RWPE1 (cell line): ENCODE measurements at regions not wholly inside any gene's neighbourhood (a gene's known extent, or its start where the extent isn't known, plus 50 kb on each side); places are given as distances from the start of the nearest gene placed in this dataset.

Source experiments
- CTCF ChIA-PET: fragments of 350-600 bp; sonication (Branson Sonifier 250); formaldehyde crosslinking; extraction: SDS; loops from one replicate; lab custom pipeline; 2021; lab: Yijun Ruan, JAX
- POLR2A ChIA-PET: fragments of 400-600 bp; formaldehyde crosslinking; extraction: SDS; loops from one replicate; lab custom pipeline; 2020; ENCODE audit warnings: antibody characterized with exemption; ENCODE audit not compliant: low non-redundant PET; lab: Yijun Ruan, JAX
- DNase-seq: peaks from one replicate; pipeline ENCODE4 v3.0.0; 2012; ENCODE audit warnings: low spot score
- H3K27ac ChIP-seq: fragments of 450-650 bp; 2 replicates; pipeline ENCODE4 v1.5.1; 2017
- TF ChIP-seq, protein P1 (sequence below): fragments of 450-650 bp; conservative IDR thresholded peaks from 2 replicates; pipeline ENCODE4 v1.5.1; 2017; ENCODE audit warnings: low read depth, mild to moderate bottlenecking

DNA sequence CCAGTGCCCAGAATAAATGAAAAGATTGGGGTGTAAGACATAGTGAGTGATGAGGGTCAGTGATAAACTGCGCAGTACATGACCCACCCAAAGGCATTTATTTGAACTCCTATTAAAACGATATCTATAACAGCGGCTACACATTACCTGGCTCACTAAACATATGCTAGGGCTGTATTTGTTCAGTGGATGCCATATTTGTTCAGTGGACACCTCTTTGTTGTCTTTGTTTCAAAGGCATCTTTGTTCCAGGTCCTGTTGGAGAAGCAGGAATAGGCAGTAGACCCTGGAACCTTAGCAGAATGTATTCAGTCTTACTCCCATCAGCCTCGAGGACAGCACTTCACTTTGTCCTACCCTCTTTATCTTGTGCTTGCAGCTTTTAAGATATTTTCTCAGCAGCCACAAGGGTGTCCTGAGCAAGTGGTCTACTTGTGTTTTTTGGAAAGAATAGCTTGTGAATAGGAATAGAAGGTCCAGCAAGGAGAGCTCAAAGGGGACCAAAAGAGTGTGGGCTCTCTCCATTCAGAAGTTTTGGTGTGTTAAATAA lies 650.8 kb upstream of the FANCL start:
- no peak for DNase-seq
- TF ChIP-seq, protein P1, sequence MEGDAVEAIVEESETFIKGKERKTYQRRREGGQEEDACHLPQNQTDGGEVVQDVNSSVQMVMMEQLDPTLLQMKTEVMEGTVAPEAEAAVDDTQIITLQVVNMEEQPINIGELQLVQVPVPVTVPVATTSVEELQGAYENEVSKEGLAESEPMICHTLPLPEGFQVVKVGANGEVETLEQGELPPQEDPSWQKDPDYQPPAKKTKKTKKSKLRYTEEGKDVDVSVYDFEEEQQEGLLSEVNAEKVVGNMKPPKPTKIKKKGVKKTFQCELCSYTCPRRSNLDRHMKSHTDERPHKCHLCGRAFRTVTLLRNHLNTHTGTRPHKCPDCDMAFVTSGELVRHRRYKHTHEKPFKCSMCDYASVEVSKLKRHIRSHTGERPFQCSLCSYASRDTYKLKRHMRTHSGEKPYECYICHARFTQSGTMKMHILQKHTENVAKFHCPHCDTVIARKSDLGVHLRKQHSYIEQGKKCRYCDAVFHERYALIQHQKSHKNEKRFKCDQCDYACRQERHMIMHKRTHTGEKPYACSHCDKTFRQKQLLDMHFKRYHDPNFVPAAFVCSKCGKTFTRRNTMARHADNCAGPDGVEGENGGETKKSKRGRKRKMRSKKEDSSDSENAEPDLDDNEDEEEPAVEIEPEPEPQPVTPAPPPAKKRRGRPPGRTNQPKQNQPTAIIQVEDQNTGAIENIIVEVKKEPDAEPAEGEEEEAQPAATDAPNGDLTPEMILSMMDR: no peak
- ChIA-PET POLR2A (no interaction called here), CTCF (no interaction called here)
- H3K27ac ChIP-seq: no peak overlapping the region

DNA sequence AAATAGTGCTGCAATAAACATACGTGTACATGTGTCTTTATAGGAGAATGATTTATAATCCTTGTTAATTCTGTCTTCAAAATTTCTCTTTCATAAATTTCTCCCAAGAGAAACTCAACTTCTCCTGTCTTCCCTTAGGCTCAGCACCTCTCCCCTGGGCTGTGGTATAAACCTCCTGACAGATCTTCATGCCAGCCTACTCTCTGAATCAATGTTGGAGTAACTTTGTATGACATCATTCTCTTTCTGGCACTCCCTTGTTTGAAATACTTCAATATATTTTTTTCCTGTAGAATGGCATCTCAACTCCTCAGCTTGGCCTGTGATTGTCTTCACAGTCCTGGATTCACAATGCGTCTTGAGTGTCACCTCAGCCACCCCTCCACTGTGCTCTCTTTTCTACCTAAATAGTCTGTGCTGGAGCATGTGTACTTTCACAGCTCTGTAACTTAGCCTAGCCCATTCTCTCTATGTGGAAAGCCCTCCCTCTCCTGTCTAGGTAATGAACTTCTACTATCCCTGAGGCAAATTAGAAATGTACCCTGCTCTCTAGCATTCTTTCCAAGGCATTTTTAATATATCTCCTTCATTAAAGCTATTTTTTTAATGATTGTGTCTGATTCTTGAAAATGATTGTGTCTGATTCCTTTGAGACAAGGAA lies 649.9 kb upstream of the FANCL start:
- ChIA-PET CTCF (no interaction called here), POLR2A (no interaction called here)
- DNase-seq: no peak
- H3K27ac ChIP-seq: no peak overlapping the region
- TF ChIP-seq, protein P1: no peak

DNA sequence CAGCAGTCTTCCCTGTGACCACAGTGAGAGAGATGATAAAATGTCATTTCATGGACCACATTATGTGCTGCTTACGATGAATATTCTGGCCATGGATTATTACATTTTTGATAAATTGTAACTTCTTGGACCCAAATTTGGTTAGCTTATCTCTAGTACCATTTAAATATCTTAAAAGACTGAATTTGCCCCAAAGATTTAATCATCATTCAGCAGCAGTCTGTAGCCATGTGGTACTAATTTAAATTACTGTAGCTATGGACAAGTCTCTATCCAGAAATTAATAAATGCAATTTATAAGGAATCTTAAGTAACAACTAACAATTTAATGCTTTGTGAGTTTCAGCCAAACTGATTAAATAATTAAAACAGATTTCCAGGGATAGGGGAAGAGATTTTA lies 644.9 kb upstream of the FANCL start:
- no peak overlapping the region for H3K27ac ChIP-seq
- POLR2A ChIA-PET: no interaction called here
- CTCF ChIA-PET: no interaction called here
- TF ChIP-seq, protein P1: no peak
- DNase-seq: no peak

DNA sequence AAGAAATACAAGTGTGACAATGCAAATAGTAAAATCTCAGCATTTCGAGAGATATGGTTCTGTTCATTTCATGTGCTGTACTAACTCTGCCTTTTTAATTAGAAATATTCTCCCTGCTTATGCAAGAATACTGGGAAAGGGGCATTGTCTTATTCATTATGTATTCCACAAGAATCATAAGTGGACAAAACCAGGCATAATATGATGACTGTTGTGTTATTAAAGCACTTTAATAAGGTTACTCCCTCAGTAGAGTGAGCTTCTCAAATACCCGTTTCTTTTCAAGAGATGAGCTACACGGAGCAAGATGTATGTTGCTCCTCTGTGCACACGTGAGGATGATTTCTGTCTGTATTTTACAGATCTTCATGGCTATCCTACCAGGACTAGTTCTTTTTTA lies 638.7 kb upstream of the FANCL start:
- TF ChIP-seq, protein P1: no peak
- CTCF ChIA-PET: no interaction called here
- POLR2A ChIA-PET: no interaction called here
- DNase-seq: no peak
- H3K27ac ChIP-seq: no peak overlapping the region

DNA sequence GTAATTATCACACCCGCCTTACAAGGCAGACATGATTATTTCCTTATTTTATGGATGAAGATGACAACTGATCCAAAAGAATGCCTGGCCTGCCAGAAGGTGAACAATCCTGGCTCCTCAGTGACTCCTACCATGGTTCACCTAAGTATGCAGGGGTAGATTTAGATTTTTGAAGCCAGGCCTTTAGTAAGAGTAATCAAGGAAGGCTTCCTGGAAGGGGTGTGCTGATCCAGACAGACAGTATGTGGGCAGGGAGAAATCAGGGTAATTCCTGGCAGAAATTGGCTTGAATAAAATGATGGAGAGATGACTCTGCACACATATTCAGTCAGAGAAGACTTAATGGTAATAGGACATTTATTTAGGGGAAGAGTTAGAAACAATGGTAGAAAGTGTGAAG lies 637.7 kb upstream of the FANCL start:
- no peak overlapping the region for H3K27ac ChIP-seq
- ChIA-PET POLR2A (no interaction called here), CTCF (no interaction called here)
- TF ChIP-seq, protein P1: no peak
- no peak for DNase-seq

DNA sequence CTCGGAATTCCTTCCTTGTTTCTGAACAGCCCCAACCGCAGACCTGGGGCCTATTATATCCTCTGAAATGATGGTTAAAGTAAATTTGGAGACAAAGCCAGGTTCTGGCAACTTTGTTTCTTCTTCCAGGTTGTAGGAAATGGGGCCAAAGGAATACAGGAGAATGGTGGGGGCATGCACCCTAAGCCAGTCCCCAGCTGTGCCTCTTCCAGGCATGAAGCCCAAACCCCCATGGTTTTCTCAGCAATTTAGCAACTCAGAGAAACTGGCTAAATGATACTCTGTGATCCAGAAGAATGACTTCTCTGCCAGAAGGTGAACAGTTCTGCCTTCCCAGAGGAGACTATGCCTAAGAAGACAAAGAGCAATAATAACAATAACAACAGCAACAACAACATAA lies 635.0 kb upstream of the FANCL start:
- ChIA-PET POLR2A (no interaction called here), CTCF (interaction anchor here (0.6 kb wide), 1 partner anchor 150 kb away, joined by 6 read pairs; no protein-coding TSS in a partner anchor)

More for the DNA sequence above, 635.0 kb upstream of the FANCL start:
- no peak overlapping the region for H3K27ac ChIP-seq
- no peak for DNase-seq
- TF ChIP-seq, protein P1: no peak
